Natural killer cell (primary cell): ENCODE measurements at regions not wholly inside any gene's neighbourhood (a gene's known extent, or its start where the extent isn't known, plus 50 kb on each side); places are given as distances from the start of the nearest gene placed in this dataset.

Experiments used
- ATAC-seq, 3 donors: fragments of 150-1000 bp in 2 of 3; fragments of 200-7000 bp in 1 of 3; cut with Tn5 transposase; 1 replicate in 1 of 3; 2 replicates in 2 of 3; pipeline ENCODE4 v1.10.0; 2021; ENCODE audit warnings: mild to moderate bottlenecking in 2 of 3, moderate library complexity in 2 of 3
- DNase-seq, 2 donors: peaks; one replicate each; pipeline versions ENCODE4 v3.0.0 to v3.0.0-alpha.2; 2013 to 2021; ENCODE audit warnings: mixed read lengths in 1 of 2
- H3K27ac ChIP-seq: one replicate; pipeline ENCODE4 v1.5.1; 2013; ENCODE audit warnings: mild to moderate bottlenecking, low read length
- H3K27me3 ChIP-seq: one replicate; pipeline ENCODE4 v1.6.1; 2013; ENCODE audit warnings: low read length; ENCODE audit not compliant: control insufficient read depth, insufficient read depth
- H3K36me3 ChIP-seq: one replicate; pipeline ENCODE4 v1.6.1; 2013; ENCODE audit warnings: low read length; ENCODE audit not compliant: control insufficient read depth, insufficient read depth
- H3K4me1 ChIP-seq: one replicate; pipeline ENCODE4 v1.6.1; 2013; ENCODE audit warnings: low read length; ENCODE audit not compliant: control insufficient read depth, insufficient read depth
- H3K4me3 ChIP-seq: one replicate; pipeline ENCODE4 v1.5.1; 2013; ENCODE audit warnings: low read length
- H3K9me3 ChIP-seq: one replicate; pipeline ENCODE4 v1.6.1; 2013; ENCODE audit warnings: low read length; ENCODE audit not compliant: control insufficient read depth, insufficient read depth
- H3K27ac Mint-ChIP-seq, 2 donors: one replicate each; pipeline ENCODE4 v1.8.0; 2022; ENCODE audit warnings: mild to moderate bottlenecking in 2 of 2, mixed read lengths in 2 of 2, moderate library complexity in 1 of 2
- H3K27me3 Mint-ChIP-seq, 2 donors: one replicate each; pipeline ENCODE4 v1.8.0; 2022; ENCODE audit warnings: low read depth in 2 of 2, mixed read lengths in 2 of 2
- H3K36me3 Mint-ChIP-seq: one replicate; pipeline ENCODE4 v1.8.0; 2022; ENCODE audit warnings: mixed read lengths
- H3K4me1 Mint-ChIP-seq, 2 donors: one replicate each; pipeline ENCODE4 v1.8.0; 2022; ENCODE audit warnings: mixed read lengths in 2 of 2
- H3K4me3 Mint-ChIP-seq: one replicate; pipeline ENCODE4 v1.8.0; 2022; ENCODE audit warnings: mild to moderate bottlenecking, moderate library complexity, mixed read lengths
- H3K9me3 Mint-ChIP-seq, 2 donors: one replicate each; pipeline ENCODE4 v1.8.0; 2022; ENCODE audit warnings: mixed read lengths in 2 of 2
- CTCF ChIP-seq: fragments of 200-600 bp; IDR thresholded peaks from one replicate; pipeline ENCODE4 v1.8.0; 2022; ENCODE audit warnings: antibody characterized with exemption
- WGBS: methylation state at CpG from one replicate; pipeline ENCODE4 v1.1.7; 2013; ENCODE audit warnings: missing lambda C conversion rate; ENCODE audit not compliant: insufficient coverage; 5-methylcytosine and 5-hydroxymethylcytosine counted together
- intact Hi-C: fragments of 100-400 bp; cut with micrococcal nuclease; formaldehyde crosslinking; loops from one replicate; pipeline ENCODE4 v1.14.2; 2022

- H3K9me3 ChIP-seq: no peaks in the 10 kb centered on the region
- no peaks in the 10 kb centered on the region for H3K27me3 Mint-ChIP-seq
- H3K4me3 Mint-ChIP-seq: no peak overlapping the region
- H3K27ac Mint-ChIP-seq: no peak overlapping the region
- no peaks in the 10 kb centered on the region for H3K4me1 ChIP-seq
- DNase-seq (no peak), ATAC-seq (no peak)
- H3K36me3 Mint-ChIP-seq: no peaks in the 10 kb centered on the region
- no peak overlapping the region for H3K27ac ChIP-seq
- H3K36me3 ChIP-seq: no peaks in the 10 kb centered on the region
- no peak for TF ChIP-seq CTCF
- no peaks in the 10 kb centered on the region for H3K9me3 Mint-ChIP-seq
- no peak overlapping the region for H3K4me3 ChIP-seq
- H3K27me3 ChIP-seq: no peaks in the 10 kb centered on the region
- intact Hi-C loops: no loop called here
- 92% methylated on average over 6 of the region's 7 CpGs for WGBS
- no peaks in the 10 kb centered on the region for H3K4me1 Mint-ChIP-seq
Measured at GRCh38 chr6:6866656-6867403, 240.9 kb upstream of the RREB1 start.

- H3K4me3 ChIP-seq: no peak overlapping the region
- Mint-ChIP-seq H3K4me1 (no peaks in the 10 kb centered on the region), H3K9me3 (no peaks in the 10 kb centered on the region), H3K36me3 (no peaks in the 10 kb centered on the region), H3K27me3 (no peaks in the 10 kb centered on the region), H3K27ac (no peak overlapping the region), H3K4me3 (no peak overlapping the region)
- ATAC-seq (no peak), DNase-seq (no peak)
- H3K9me3 ChIP-seq: no peaks in the 10 kb centered on the region
- no peaks in the 10 kb centered on the region for H3K27me3 ChIP-seq
- H3K36me3 ChIP-seq: no peaks in the 10 kb centered on the region
- 82% methylated on average over 4 of the region's 4 CpGs for WGBS
- no peaks in the 10 kb centered on the region for H3K4me1 ChIP-seq
- intact Hi-C loops: no loop called here
- TF ChIP-seq CTCF: no peak
- H3K27ac ChIP-seq: no peak overlapping the region
Measured at GRCh38 chr6:6867404-6867799, 240.4 kb upstream of the RREB1 start.

GRCh38 chr6:6869094-6869493 is 238.7 kb upstream of the RREB1 start:
- H3K27ac Mint-ChIP-seq: no peak overlapping the region
- WGBS: 93% methylated on average over 10 of the region's 10 CpGs
- no peaks in the 10 kb centered on the region for H3K4me1 ChIP-seq
- H3K27me3 Mint-ChIP-seq: no peaks in the 10 kb centered on the region
- no peak for DNase-seq
- H3K4me3 Mint-ChIP-seq: no peak overlapping the region
- H3K4me3 ChIP-seq: no peak overlapping the region
- no peak overlapping the region for H3K27ac ChIP-seq
- no peak for TF ChIP-seq CTCF
- no peaks in the 10 kb centered on the region for H3K36me3 ChIP-seq
- intact Hi-C loops: no loop called here
- no peaks in the 10 kb centered on the region for H3K9me3 Mint-ChIP-seq
- H3K36me3 Mint-ChIP-seq: no peaks in the 10 kb centered on the region
- H3K27me3 ChIP-seq: no peaks in the 10 kb centered on the region
- H3K4me1 Mint-ChIP-seq: no peaks in the 10 kb centered on the region
- no peak for ATAC-seq
- H3K9me3 ChIP-seq: no peaks in the 10 kb centered on the region

- no peak overlapping the region for H3K27ac Mint-ChIP-seq
- 78% methylated on average over 4 of the region's 5 CpGs for WGBS
Measured at GRCh38 chr6:6870921-6871320, 236.8 kb upstream of the RREB1 start.

More at GRCh38 chr6:6870921-6871320, 236.8 kb upstream of the RREB1 start:
- ATAC-seq (no peak), DNase-seq (no peak)
- Mint-ChIP-seq H3K9me3 (no peaks in the 10 kb centered on the region), H3K4me1 (no peaks in the 10 kb centered on the region), H3K27me3 (no peaks in the 10 kb centered on the region), H3K4me3 (no peak overlapping the region), H3K36me3 (no peaks in the 10 kb centered on the region)
- H3K36me3 ChIP-seq: no peaks in the 10 kb centered on the region
- H3K9me3 ChIP-seq: no peaks in the 10 kb centered on the region
- intact Hi-C loops: no loop called here
- H3K27ac ChIP-seq: no peak overlapping the region
- no peak overlapping the region for H3K4me3 ChIP-seq
- H3K27me3 ChIP-seq: no peaks in the 10 kb centered on the region
- H3K4me1 ChIP-seq: no peaks in the 10 kb centered on the region
- no peak for TF ChIP-seq CTCF
